Lower leg skin (tissue), 3 donors: ENCODE measurements at regions not wholly inside any gene's neighbourhood (a gene's known extent, or its start where the extent isn't known, plus 50 kb on each side); places are given as distances from the start of the nearest gene placed in this dataset.

Experiments
- CTCF ChIP-seq, 3 donors: fragments of 450-650 bp; IDR thresholded peaks; one replicate each; pipeline ENCODE4 v1.5.1; 2016; ENCODE audit warnings: antibody characterized with exemption in 3 of 3, mild to moderate bottlenecking in 3 of 3, moderate library complexity in 2 of 3
- POLR2A ChIP-seq, 2 donors: fragments of 450-650 bp; IDR thresholded peaks; one replicate each; pipeline ENCODE4 v1.6.1; 2016 to 2017; ENCODE audit warnings: antibody characterized with exemption in 2 of 2, mild to moderate bottlenecking in 1 of 2, moderate library complexity in 1 of 2

- TF ChIP-seq CTCF (IDR thresholded peaks at IDR 0.05) (no peak), POLR2A (IDR thresholded peaks at IDR 0.05) (no peak)
Observed at GRCh38 chr1:58096714-58097113, 449.8 kb downstream of the OMA1 start.
